MM.1S (cell line): ENCODE measurements at regions not wholly inside any gene's neighbourhood (a gene's known extent, or its start where the extent isn't known, plus 50 kb on each side); places are given as distances from the start of the nearest gene placed in this dataset.

Source experiments
- DNase-seq: peaks from one replicate; pipeline ENCODE4 v3.0.0-alpha.2; 2015
- H2AFZ ChIP-seq: fragments of 300-600 bp; sonication (generic); 2 replicates; pipeline ENCODE4 v1.6.0; 2016; ENCODE audit warnings: antibody characterized with exemption, low read length
- H3F3A ChIP-seq: fragments of 300-600 bp; sonication (generic); 2 replicates; pipeline ENCODE4 v1.6.1; 2016; ENCODE audit warnings: mild to moderate bottlenecking, antibody characterized with exemption, low read length, moderate library complexity, mixed read lengths; ENCODE audit not compliant: insufficient read depth
- H3K27ac ChIP-seq: fragments of 300-600 bp; sonication (generic); 2 replicates; pipeline ENCODE4 v1.5.1; 2016; ENCODE audit warnings: mild to moderate bottlenecking, low read length
- H3K27me3 ChIP-seq: fragments of 300-600 bp; sonication (generic); replicated peaks from 2 replicates; pipeline ENCODE4 v1.6.0; 2016; ENCODE audit warnings: low read length; ENCODE audit not compliant: insufficient read depth
- H3K36me3 ChIP-seq: fragments of 300-600 bp; sonication (generic); replicated peaks from 2 replicates; pipeline ENCODE4 v1.6.1; 2016; ENCODE audit warnings: mild to moderate bottlenecking, low read length, mixed read lengths; ENCODE audit not compliant: insufficient read depth
- H3K4me1 ChIP-seq: fragments of 300-600 bp; sonication (generic); 2 replicates; pipeline ENCODE4 v1.6.1; 2016; ENCODE audit warnings: low read length, mixed read lengths
- H3K4me2 ChIP-seq: fragments of 300-600 bp; sonication (generic); 2 replicates; pipeline ENCODE4 v1.6.0; 2016; ENCODE audit warnings: low read depth, low read length
- H3K4me3 ChIP-seq: fragments of 300-600 bp; sonication (generic); 2 replicates; pipeline ENCODE4 v1.5.1; 2016; ENCODE audit warnings: low read length, mixed read lengths
- H3K79me2 ChIP-seq: fragments of 300-600 bp; sonication (generic); 2 replicates; pipeline ENCODE4 v1.6.1; 2016; ENCODE audit warnings: mixed run types, low read length, mixed read lengths
- H3K9ac ChIP-seq: fragments of 300-600 bp; sonication (generic); 2 replicates; pipeline ENCODE4 v1.6.1; 2016; ENCODE audit warnings: low read length, mixed read lengths
- H3K9me2 ChIP-seq: fragments of 300-600 bp; sonication (generic); replicated peaks from 2 replicates; pipeline ENCODE4 v1.6.1; 2016; ENCODE audit warnings: mild to moderate bottlenecking, low read length, mixed read lengths; ENCODE audit not compliant: insufficient read depth
- H3K9me3 ChIP-seq: fragments of 300-600 bp; sonication (generic); replicated peaks from 2 replicates; pipeline ENCODE4 v1.6.1; 2016; ENCODE audit warnings: mild to moderate bottlenecking, low read length, mixed read lengths; ENCODE audit not compliant: insufficient read depth
- H4K20me1 ChIP-seq: fragments of 300-600 bp; sonication (generic); 2 replicates; pipeline ENCODE4 v1.6.1; 2016; ENCODE audit warnings: mild to moderate bottlenecking, low read length, moderate library complexity, mixed read lengths; ENCODE audit not compliant: insufficient read depth
- EZH2 ChIP-seq: fragments of 300-600 bp; sonication (generic); optimal IDR thresholded peaks from 2 replicates; pipeline ENCODE3; 2017; ENCODE audit warnings: low read depth, mild to moderate bottlenecking, antibody characterized with exemption, low read length, mixed read lengths
- EZH2phosphoT487 ChIP-seq: fragments of 300-600 bp; sonication (generic); IDR thresholded peaks from 2 replicates; pipeline ENCODE4 v1.6.1; 2018; ENCODE audit warnings: antibody characterized with exemption, low read length
- TF ChIP-seq, protein P1 (sequence below): fragments of 300-600 bp; sonication (generic); IDR thresholded peaks from 2 replicates; pipeline ENCODE4 v1.5.1; 2016; ENCODE audit warnings: antibody characterized with exemption, low read length, mixed read lengths

DNA sequence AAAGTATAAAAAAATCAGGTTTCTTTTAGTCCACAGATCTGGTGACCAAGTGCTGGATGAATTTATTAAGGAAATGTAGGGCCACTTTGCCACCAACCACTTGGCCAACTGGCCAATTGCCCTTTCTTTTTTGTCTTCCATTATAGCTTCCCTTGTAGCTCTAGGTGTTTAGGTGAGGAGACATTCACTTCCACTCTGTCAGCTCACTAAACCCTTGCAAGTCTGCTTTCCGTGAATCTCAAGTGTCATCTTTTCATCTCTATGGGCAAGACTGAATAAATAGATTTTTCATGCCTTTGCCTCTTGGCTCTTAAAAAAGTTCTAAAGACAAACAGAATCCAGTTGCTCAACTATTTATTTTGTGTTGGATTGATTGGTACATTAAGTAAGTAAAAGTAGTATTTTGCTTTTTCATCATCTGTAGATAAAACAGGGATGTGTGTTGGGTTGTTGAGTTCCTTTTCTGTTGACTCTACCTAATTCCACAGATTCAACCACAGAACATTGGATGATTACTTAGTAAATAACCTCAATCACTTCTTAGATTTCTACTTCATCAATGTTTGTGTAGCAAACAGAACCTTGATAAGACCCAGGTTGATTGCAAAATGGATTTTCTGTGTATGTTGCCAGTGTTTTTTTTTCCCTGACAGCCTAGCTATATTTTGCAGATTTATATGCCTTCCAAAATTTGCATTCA, 68.1 kb upstream of the GRXCR1 start:
- Histone ChIP-seq H3K4me1 (no peaks in the 10 kb centered on the region), H4K20me1 (no peaks in the 10 kb centered on the region), H3K9ac (no peak overlapping the region), H3K9me3 (no peaks in the 10 kb centered on the region), H3K9me2 (no peaks in the 10 kb centered on the region), H3F3A (no peaks in the 10 kb centered on the region), H3K36me3 (no peaks in the 10 kb centered on the region), H3K4me2 (no peak overlapping the region), H3K79me2 (no peaks in the 10 kb centered on the region), H3K4me3 (no peak overlapping the region), H3K27ac (no peak overlapping the region), H2AFZ (no peak overlapping the region), H3K27me3 (no peaks in the 10 kb centered on the region)
- TF ChIP-seq, protein P1, sequence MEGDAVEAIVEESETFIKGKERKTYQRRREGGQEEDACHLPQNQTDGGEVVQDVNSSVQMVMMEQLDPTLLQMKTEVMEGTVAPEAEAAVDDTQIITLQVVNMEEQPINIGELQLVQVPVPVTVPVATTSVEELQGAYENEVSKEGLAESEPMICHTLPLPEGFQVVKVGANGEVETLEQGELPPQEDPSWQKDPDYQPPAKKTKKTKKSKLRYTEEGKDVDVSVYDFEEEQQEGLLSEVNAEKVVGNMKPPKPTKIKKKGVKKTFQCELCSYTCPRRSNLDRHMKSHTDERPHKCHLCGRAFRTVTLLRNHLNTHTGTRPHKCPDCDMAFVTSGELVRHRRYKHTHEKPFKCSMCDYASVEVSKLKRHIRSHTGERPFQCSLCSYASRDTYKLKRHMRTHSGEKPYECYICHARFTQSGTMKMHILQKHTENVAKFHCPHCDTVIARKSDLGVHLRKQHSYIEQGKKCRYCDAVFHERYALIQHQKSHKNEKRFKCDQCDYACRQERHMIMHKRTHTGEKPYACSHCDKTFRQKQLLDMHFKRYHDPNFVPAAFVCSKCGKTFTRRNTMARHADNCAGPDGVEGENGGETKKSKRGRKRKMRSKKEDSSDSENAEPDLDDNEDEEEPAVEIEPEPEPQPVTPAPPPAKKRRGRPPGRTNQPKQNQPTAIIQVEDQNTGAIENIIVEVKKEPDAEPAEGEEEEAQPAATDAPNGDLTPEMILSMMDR, result no peak
- TF ChIP-seq EZH2 (no peak), EZH2phosphoT487 (no peak)
- no peak for DNase-seq

DNA sequence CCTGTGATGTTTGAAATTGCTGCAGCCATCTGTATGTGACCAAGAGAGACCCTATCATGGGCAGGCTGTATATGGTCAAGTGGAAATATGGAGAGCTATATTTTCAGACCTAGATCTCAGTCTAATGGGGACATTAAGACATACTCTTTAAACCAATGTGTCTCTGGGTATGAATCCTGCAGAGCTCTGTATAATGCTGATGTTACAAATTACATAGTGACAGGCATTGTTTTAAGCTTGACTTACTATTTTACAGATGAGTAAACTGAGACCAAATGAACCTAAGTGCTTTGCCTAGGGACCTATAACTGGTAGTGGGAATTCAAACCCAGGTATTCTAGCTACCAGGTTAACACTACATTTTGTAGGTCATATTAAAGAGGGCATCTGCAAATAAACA, 71.3 kb upstream of the GRXCR1 start:
- TF ChIP-seq, protein P1, result no peak
- no peak for TF ChIP-seq EZH2phosphoT487
- TF ChIP-seq EZH2, result no peak
- Histone ChIP-seq H3K4me2 (no peak overlapping the region), H3K4me1 (no peaks in the 10 kb centered on the region), H3K27me3 (no peaks in the 10 kb centered on the region), H3K36me3 (no peaks in the 10 kb centered on the region), H2AFZ (no peak overlapping the region), H3F3A (no peaks in the 10 kb centered on the region), H3K79me2 (no peaks in the 10 kb centered on the region), H3K9me2 (no peaks in the 10 kb centered on the region), H3K27ac (no peak overlapping the region), H3K9ac (no peak overlapping the region), H3K4me3 (no peak overlapping the region), H4K20me1 (no peaks in the 10 kb centered on the region), H3K9me3 (no peaks in the 10 kb centered on the region)
- DNase-seq, result no peak

DNA sequence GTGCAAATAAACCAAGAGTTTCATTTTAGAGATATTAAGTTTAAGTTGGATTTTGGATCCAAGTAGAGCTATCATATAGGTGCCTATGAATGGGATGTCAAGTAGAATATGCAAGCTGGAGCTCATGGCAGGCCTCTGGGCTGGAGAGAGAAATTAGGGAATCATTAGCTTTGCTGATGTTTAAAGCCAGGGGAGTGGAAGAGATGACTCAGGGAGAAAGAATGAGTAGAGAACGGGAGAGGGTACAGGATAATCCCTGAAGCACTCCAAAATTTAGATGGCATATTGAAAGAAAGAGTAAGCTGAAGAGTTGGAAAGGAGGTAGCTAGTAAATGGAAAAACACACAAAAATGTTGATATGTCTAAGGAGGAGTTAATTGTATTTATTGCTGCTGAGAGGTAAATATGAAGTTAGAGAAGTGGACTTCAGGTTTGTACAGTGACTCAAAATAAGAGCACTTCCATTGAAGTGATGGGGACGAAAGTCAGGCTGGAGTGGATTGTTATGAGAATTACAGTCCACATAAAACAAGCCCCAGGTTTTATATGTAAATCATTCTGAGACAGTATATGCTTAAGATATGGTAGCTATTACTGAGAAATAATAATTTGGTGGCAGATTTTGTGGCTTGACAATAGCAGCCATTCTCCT, 72.5 kb upstream of the GRXCR1 start:
- Histone ChIP-seq H4K20me1 (no peaks in the 10 kb centered on the region), H2AFZ (no peak overlapping the region), H3K9me2 (no peaks in the 10 kb centered on the region), H3K9me3 (no peaks in the 10 kb centered on the region), H3K4me1 (no peaks in the 10 kb centered on the region), H3K79me2 (no peaks in the 10 kb centered on the region), H3K9ac (no peak overlapping the region), H3K36me3 (no peaks in the 10 kb centered on the region), H3K27ac (no peak overlapping the region), H3K4me2 (no peak overlapping the region), H3K4me3 (no peak overlapping the region), H3K27me3 (no peaks in the 10 kb centered on the region), H3F3A (no peaks in the 10 kb centered on the region)
- TF ChIP-seq, protein P1, result no peak
- TF ChIP-seq EZH2, result no peak
- TF ChIP-seq EZH2phosphoT487, result no peak
- DNase-seq, result no peak
